Right lobe of liver (tissue), 4 donors: ENCODE measurements at regions not wholly inside any gene's neighbourhood (a gene's known extent, or its start where the extent isn't known, plus 50 kb on each side); places are given as distances from the start of the nearest gene placed in this dataset.

ENCODE experiments used
- POLR2A ChIP-seq: fragments of 450-650 bp; IDR thresholded peaks from one replicate; pipeline ENCODE4 v1.6.1; 2017; ENCODE audit warnings: antibody characterized with exemption, mild to moderate bottlenecking
- TF ChIP-seq, protein P1 (sequence below), 4 donors: fragments of 200-600 bp in 3 of 4; fragments of 450-650 bp in 1 of 4; IDR thresholded peaks; one replicate each; pipeline versions ENCODE4 v1.5.1 to v1.8.0; 2016 to 2022; ENCODE audit warnings: antibody characterized with exemption in 4 of 4, mild to moderate bottlenecking in 2 of 4
- donor health status: DM: no; HTN: no; CAD: no.
- donor health status: DM: no; HTN: no; CAD: no.
- donor health status: DM: no; HTN: yes; CAD: no.

DNA sequence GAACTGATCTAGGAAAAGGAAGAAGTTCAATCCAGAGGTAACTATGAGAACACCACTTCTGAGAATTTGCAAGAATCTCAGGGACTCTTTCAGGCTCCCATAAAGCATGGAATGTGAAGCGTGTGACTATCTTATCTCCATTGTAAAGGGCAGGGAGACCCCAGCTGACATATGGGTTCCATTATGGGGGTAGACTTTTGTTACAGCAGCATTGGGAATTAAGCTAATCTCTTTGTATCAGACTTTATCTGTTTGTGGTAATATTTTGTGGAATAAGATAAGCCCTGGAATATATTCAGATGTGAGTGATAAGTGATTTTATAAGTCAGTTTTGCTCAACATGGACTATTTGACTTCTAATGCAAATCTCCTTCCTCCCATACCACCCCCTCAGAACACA is 468.3 kb downstream of the MEIS1 start:
- TF ChIP-seq, protein P1, sequence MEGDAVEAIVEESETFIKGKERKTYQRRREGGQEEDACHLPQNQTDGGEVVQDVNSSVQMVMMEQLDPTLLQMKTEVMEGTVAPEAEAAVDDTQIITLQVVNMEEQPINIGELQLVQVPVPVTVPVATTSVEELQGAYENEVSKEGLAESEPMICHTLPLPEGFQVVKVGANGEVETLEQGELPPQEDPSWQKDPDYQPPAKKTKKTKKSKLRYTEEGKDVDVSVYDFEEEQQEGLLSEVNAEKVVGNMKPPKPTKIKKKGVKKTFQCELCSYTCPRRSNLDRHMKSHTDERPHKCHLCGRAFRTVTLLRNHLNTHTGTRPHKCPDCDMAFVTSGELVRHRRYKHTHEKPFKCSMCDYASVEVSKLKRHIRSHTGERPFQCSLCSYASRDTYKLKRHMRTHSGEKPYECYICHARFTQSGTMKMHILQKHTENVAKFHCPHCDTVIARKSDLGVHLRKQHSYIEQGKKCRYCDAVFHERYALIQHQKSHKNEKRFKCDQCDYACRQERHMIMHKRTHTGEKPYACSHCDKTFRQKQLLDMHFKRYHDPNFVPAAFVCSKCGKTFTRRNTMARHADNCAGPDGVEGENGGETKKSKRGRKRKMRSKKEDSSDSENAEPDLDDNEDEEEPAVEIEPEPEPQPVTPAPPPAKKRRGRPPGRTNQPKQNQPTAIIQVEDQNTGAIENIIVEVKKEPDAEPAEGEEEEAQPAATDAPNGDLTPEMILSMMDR (IDR thresholded peaks at IDR 0.05): no peak
- TF ChIP-seq POLR2A: no peak
